Ishikawa (cell line): ENCODE measurements at regions not wholly inside any gene's neighbourhood (a gene's known extent, or its start where the extent isn't known, plus 50 kb on each side); places are given as distances from the start of the nearest gene placed in this dataset.

Source experiments
- CEBPB ChIP-seq: IDR thresholded peaks from 2 replicates; pipeline ENCODE4 v1.6.1; 2012
- EGR1 ChIP-seq: IDR thresholded peaks from 2 replicates; pipeline ENCODE4 v1.6.1; 2012
- EP300 ChIP-seq: IDR thresholded peaks from 2 replicates; pipeline ENCODE4 v1.6.1; 2012; ENCODE audit warnings: borderline replicate concordance
- MAX ChIP-seq: IDR thresholded peaks from 2 replicates; pipeline ENCODE4 v1.6.1; 2012
- NFIC ChIP-seq: IDR thresholded peaks from 2 replicates; pipeline ENCODE4 v1.6.1; 2012
- RAD21 ChIP-seq: IDR thresholded peaks from 2 replicates; pipeline ENCODE4 v1.6.1; 2012; ENCODE audit warnings: low read depth
- REST ChIP-seq: IDR thresholded peaks from 2 replicates; pipeline ENCODE4 v1.6.1; 2012; ENCODE audit warnings: low read depth, mild to moderate bottlenecking
- TAF1 ChIP-seq: IDR thresholded peaks from 2 replicates; pipeline ENCODE4 v1.6.1; 2012; ENCODE audit warnings: low read depth, mild to moderate bottlenecking
- TF ChIP-seq, protein P1 (sequence below): IDR thresholded peaks from 2 replicates; pipeline ENCODE4 v1.6.1; 2012

DNA sequence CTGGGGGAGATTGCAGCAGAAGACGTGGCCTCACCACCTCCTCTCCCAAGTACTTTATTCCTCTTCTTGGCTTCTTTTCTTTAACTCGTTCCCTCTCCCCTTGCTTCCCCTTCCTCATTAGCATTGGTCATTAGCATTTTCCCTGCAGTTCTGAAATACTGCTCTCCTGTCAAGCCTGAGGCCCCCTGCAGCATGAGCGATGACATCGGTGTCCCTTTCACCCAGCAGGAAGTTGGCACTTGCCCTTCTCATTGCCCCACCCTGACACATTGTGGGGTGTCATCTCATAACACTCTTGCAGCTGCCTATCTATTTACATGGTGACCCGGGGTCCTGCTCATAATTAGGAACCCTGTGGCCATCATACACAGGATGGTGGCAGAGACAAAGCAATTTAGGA, 167.1 kb downstream of the ARRDC4 start:
- TF ChIP-seq RAD21, result no peak
- no peak for TF ChIP-seq MAX
- TF ChIP-seq REST, result no peak
- TF ChIP-seq CEBPB, result no peak
- TF ChIP-seq, protein P1, sequence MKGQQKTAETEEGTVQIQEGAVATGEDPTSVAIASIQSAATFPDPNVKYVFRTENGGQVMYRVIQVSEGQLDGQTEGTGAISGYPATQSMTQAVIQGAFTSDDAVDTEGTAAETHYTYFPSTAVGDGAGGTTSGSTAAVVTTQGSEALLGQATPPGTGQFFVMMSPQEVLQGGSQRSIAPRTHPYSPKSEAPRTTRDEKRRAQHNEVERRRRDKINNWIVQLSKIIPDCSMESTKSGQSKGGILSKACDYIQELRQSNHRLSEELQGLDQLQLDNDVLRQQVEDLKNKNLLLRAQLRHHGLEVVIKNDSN, result no peak
- no peak for TF ChIP-seq NFIC
- TF ChIP-seq EGR1, result no peak
- TF ChIP-seq EP300, result no peak
- no peak for TF ChIP-seq TAF1
